ENCODE measurements at regions not wholly inside any gene's neighbourhood (a gene's known extent, or its start where the extent isn't known, plus 50 kb on each side); places are given as distances from the start of the nearest gene placed in this dataset.

DNA sequence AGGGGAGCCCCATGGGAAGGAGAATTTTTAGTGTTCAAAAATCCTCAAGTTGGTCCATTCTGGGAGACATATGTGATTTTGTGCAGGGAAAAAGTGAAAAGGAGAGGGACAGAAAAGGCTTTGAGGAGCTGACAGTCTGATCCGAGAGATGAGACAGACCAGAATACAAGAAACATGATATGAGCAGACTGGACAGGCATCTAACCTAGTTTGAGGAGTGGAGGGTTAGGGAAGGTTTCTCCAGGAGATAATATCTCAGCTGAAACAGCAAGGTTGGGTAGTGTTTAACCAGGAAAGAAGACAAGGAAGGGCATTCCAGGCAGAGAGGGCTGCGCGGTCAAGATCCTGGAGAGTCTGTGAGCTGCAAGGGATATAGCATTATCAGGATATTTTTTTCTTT, 101.4 kb upstream of the NCAM1 start:
- TF ChIP-seq GABPA (IDR thresholded peaks at IDR 0.05; ENCODE audit: low read depth, low read length) = no peak
- no peak for TF ChIP-seq GABPA (CRISPR knock-in tag; IDR thresholded peaks at IDR 0.05; ENCODE audit: low read depth)
- no peak for TF ChIP-seq ZNF569 (CRISPR knock-in tag; IDR thresholded peaks at IDR 0.05; ENCODE audit: borderline replicate concordance)
- TF ChIP-seq, protein P1, sequence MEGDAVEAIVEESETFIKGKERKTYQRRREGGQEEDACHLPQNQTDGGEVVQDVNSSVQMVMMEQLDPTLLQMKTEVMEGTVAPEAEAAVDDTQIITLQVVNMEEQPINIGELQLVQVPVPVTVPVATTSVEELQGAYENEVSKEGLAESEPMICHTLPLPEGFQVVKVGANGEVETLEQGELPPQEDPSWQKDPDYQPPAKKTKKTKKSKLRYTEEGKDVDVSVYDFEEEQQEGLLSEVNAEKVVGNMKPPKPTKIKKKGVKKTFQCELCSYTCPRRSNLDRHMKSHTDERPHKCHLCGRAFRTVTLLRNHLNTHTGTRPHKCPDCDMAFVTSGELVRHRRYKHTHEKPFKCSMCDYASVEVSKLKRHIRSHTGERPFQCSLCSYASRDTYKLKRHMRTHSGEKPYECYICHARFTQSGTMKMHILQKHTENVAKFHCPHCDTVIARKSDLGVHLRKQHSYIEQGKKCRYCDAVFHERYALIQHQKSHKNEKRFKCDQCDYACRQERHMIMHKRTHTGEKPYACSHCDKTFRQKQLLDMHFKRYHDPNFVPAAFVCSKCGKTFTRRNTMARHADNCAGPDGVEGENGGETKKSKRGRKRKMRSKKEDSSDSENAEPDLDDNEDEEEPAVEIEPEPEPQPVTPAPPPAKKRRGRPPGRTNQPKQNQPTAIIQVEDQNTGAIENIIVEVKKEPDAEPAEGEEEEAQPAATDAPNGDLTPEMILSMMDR (CRISPR knock-in tag; IDR thresholded peaks at IDR 0.05) = no peak
- TF ChIP-seq ZNF274 (CRISPR knock-in tag; IDR thresholded peaks at IDR 0.05) = no peak

All from HepG2 (cell line).